Suppressor macrophage treated with lipopolysaccharide for 1 hour (primary cell): ENCODE measurements at regions not wholly inside any gene's neighbourhood (a gene's known extent, or its start where the extent isn't known, plus 50 kb on each side); places are given as distances from the start of the nearest gene placed in this dataset.
A peak's percentile ranks its signal among the peaks of the same experiment; 100 is the strongest.
"Not testable (repeated sequence)": the region's sequence is repeated elsewhere in the genome, so short reads cannot be mapped to it uniquely, and the experiment has no call there.

Source experiments
- DNase-seq, 3 donors: peaks; one replicate each; pipeline ENCODE4 v3.0.0-alpha.2; 2020 to 2022

DNA sequence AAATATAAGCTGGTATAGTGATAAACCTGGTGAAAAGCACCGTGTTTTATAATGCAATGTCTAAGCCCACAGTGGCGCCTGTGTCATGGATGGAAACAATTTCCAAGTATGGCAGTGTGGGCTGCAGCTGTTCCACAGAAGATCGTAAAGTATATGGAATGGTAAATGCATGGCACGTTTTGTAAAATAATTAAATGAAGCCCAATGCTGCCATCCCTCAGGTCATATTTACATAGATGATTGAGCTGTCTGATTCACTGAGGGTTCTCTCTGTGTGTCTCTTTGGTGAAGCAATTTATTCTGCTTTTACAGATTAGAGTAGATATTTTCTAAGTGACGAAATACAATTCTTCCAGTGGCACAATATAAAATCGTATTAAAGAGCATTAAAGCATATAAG is 164.8 kb downstream of the ASMT start:
- DNase-seq, result no peak

DNA sequence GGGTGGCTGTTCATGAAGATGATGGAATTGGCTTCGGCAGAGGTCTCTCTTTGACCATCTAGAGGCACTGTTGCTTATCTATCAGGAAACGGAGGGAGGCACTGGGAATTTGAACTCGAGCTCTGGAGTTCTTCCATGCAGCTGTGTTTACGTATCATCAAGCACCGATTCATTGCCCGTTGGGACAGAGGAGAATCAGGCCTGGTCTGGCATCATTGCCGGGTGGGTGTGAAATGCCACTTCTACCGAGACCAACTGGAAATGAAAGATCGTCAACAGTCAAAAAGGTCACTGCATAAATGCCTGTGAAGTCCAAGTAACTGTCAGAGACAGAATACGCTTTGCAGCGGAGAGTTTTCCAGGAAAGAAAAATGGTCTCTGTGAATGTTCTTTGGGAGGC is 166.9 kb downstream of the ASMT start:
- DNase-seq, result no peak

DNA sequence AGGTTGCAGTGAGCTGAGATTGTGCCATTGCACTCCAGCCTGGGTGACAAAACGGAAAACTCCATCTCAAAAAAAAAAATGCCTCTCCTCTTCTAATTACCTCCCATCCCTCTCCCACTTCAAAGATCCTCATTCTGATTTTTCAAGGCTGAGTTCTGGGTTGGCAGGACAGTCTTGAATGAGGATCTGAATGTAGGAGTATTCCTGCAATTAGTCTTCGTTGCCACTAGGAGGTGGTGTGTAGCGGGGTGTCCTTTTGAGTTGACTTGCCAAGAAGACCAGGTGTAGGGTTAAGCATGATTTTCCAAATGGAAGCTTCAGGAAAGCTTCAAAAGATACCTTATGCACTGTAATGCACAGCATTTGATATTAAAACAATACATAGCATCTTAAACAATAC is 169.9 kb downstream of the ASMT start:
- DNase-seq, result no peak

DNA sequence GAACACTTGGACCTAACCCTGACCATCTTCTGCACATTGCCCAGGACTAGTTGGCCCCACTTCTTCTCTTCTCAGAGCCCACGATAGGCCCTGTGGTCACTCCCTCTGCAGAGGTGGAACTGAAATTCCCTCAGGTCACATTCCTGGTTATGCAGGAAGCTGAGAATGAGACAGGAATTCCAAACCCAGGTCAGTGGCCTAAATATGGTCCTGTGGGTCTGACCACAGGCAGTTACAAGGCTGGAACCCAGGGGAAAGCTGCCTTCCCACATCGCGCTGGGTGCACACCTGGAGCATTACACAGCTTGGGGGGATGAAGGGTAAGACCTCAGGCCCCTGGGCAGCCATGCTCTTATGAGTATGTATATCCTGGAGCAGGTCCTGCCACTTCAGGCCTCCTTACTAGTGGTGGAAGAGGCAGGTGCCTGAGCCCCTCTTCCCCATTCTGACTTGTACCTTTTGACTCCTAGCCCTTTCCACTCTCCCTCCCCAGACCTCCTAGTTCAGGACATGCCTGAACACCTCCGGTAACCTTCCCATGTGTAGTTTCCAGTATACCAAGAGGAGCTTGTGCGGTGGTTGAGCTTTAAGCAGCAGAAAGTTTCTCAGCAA is 173.5 kb downstream of the ASMT start:
- DNase-seq, result no peak

DNA sequence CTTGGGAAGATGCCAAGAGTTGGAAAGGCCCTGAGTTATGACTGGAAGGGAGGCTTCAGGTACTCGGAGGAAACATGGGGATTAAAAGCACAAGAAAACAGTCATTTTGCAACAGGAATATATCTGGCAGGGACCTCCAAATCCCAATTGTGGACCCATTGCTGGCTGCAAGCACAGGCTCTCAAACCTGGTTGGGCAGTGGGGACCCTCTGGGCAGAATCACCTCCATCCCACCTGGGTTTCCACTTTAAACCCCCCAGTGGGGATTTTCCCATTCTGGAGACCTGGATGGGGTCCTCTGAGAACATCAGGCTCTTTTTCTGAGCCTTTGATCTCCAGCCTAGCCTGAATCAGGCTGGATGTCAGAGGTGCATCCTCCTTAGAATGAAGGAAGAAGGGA is 177.8 kb downstream of the ASMT start:
- no peak for DNase-seq

DNA sequence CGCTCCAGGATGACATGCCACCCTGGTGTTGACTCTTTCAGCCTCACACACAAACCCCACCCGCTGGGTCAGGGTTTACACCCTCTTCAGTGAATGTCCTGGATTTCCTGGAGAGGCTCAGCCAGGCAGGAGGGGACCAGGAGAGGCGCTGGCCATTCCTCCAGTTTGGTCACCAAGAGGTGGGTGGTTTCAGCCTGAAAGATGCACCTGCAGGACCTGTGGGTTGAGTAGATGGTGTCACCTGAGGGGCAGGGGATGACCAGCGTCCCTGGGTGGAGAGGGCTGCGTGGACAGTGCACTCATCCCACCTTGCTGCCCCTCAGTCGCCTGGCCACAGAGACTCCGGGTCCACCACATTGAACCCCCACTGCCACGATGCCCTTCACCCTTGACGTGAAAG is 179.7 kb downstream of the ASMT start:
- DNase-seq, result no peak

DNA sequence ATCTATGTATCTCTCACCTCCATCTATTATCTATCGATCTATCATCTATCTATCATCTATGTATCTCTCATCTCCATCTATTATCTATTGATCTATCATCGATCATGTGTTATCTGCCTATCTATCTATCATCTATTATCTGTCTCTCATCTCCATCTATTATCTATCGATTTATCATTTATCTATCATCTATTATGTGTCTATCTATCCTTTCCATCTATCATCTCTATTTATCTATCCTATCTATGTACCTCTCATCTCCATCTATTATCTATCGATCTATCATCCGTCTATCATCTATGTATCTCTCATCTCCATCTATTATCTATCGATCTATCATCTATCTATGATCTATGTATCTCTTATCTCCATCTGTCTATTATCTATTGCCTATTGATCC is 188.1 kb downstream of the ASMT start:
- DNase-seq, result no peak

DNA sequence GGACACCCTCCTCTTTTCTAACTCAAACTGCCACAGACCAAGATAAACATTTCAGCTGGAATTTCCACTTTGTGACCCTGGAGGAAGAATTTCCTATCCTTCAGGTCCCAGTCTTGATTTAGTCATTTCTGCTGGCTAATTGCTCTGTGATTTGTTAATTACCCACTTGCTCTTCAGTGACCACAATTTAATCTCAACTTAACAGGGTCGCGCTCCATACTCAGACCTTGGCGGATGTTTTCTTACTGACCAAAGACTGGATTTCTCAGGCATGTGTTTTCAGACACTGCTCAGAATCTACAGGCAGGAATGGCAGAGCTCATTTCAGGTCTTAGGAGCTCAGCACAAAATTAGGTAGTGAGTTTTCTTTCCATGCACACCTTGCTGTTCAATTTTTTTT is 188.9 kb downstream of the ASMT start:
- DNase-seq, result no peak

DNA sequence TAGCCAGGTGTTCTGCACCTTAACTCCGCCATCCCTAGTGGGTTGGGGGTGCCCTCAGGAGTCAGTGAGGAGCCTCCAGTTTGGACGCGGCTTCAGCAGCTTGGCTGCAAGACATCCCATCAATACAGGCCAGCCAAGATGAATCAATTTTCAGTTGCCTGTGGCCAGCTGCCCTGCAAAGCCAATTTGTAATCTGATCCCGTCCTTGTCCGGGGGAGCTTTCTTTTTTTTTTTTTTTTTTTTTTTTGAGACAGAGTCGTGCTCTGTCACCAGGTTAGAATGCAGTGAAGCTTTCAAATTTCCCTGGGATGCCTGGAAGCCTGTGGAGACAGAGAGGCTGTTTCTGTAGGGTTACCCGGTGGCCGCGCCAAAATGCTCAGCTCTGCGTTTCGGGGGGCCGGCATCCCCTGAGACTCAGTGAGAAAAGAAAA is 192.5 kb downstream of the ASMT start:
- no peak for DNase-seq

DNA sequence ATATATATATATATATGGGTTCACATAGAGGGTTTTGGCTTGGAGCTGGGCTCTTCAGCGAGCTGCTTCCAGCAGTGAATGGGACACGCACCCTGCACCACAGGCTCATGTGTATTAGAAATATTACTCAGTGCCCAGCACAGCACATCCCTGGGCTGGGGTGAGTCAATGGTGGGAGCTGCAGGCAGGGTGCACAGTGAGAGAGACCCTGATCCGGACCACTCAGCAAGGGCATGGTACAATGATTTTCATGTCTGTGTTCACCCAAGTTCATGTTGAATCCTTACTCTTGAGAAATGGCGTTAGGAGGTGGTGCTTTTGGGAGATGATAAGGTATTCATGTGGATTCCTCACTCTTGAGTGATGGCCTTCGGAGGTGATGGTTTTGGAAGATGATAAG is 194.7 kb downstream of the ASMT start:
- no peak for DNase-seq

DNA sequence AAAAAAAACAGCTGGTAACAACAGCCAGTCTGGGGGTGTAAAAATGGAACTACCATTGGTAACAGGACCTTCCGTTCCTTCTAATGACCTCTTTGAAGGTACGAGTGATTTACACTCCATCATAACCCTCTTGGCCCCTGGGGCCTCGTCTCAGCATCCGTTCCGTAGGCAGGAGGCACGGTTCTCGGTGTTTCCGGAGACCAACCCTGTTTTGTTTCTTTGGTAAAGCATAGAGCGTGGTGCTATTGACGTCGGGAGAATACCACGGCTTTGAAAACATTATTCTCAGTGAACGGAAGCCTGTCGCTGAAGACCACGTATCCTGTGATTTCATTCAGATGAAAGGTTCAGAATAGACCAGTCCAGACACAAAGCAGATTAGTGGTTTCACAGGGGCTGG is 198.9 kb downstream of the ASMT start:
- DNase-seq, result no peak

DNA sequence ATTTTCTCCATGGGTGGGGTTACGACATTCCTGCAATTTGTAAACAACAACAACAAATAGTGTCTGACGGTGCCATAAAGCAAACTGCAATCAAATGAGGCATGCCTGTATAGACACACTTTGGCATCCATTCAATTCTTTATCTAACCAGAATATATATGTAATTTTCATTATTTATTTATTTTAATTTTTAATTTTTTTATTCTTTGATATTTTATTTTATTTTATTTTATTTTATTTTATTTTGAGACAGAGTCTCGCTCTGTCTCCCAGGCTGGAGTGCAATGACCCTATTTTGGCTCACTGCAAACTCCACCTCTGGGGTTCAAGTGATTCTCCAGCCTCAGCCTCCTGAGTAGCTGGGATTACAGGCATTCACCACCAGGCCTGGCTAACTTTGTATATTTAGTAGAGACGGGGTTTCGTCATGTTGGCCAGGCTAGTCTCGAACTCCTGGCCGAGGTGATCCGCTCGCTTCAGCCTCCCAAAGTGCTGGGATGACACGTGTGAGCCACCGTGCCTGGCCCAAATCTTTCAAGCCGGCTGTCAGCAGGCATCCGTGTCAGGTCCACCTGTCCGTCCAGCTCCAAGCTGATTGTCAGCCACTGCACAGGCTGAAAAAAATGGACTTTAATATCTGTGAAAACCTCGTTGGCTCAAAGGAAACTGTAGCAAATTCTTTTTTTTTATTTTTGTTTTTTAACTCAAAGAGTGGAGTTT is 200.8 kb downstream of the ASMT start:
- DNase-seq, result no peak

DNA sequence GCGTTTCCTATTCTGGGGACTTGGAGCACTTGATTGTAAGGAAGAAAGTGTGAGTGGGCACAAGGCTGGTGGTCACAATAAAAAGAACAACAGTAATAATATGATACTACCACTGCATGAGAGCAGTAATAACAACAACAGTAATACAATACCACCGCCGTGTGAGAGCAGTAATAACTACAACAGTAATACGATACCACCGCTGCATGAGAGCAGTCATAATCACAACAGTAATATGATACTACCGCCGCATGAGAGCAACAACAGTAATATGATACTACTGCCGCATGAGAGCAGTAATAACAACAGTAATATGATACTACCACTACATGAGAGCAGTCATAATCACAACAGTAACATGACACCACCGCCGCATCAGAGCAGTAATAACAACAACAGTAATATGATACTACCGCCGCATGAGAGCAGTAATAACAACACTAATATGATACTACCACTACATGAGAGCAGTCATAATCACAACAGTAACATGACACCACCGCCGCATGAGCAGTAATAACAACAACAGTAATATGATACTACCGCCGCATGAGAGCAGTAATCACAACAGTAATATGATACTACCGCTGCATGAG is 201.6 kb downstream of the ASMT start:
- DNase-seq, result not testable (repeated sequence)

DNA sequence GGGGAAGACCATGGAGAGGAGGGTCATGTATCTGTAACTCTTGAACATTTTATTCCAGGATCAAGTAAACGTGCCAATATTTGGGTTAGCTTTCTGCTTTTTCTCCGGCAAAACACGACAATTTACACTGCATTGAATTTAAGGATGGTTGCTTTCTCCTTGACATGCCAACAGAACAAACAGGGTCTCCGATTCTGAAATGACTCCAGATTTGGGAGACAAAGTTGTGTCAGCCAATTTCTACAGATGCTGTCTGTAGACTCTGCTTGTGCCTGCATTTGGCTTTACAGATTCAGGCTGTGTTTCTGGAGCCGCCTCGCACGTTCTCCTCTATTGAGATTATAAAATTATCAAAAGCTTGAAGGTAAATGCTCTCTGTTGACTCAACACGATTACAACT is 207.0 kb downstream of the ASMT start:
- DNase-seq, result no peak

DNA sequence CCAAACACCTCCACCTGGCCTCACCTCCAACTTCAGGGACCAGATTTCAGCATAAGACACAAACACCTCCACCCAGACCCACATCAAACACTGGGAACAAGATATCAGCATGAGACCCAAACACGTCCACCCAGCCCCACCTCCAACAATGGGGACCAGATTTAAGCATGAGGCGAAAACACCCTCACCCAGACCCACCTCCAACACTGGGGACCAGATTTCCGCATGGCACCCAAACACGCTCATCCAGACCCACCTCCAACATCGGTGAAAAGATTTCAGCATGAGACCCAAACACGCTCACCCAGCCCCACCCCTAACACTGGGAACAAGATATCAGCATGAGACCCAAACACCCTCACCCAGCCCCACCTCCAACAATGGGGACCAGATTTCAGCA is 210.0 kb downstream of the ASMT start:
- no peak for DNase-seq

DNA sequence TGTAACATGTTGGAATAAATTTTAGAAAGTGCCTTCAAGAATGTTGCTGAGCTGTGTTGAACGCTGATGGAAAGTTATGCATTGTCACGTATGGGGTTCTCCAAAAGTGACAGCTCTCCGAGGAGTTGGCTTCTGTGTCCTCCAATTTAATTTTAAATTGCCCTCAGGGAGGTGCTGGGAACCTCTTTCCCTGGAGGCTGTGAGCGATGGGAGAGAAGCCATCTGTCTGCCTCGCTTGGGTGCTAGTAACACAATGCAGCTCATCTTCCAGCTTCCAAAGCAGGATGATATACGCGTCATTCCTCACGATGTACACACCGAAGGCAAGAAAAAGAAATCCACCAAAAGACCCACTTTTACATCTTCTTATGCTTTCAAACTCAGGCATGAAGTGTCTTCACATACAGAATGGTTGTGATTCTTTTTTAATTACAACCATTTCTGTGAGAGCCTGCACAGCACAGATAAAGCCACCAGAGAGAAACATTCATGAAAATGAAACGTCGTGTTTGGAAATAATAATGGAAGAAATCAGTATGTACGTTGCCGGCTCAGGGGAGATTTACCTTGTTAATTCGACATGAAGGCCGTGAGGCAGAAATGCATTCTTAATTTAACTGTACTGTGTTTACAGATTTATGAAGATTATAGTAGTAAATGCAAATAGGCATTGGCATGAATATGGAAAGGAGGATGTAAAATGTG is 218.9 kb downstream of the ASMT start:
- no peak for DNase-seq

DNA sequence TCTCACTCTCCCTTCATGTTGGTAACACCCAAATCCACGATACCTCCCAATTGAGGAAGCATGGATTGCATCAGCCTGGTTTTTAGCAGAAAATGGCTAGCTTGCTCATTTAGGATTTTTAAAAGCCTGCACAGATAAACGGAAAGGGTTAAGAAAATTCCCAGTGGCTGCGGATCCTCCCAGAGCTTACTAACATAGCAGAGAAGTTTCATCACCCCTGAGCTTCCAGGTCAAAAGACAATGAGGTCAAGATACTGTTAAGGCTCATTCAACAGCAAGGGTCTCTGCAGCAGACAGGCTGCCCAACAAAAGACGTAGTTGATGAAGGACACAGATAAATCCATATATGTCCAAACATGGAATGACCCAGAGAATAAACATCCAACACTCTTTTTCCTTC is 220.2 kb downstream of the ASMT start:
- peak in 1 of 3 donors; percentile 1 for DNase-seq

DNA sequence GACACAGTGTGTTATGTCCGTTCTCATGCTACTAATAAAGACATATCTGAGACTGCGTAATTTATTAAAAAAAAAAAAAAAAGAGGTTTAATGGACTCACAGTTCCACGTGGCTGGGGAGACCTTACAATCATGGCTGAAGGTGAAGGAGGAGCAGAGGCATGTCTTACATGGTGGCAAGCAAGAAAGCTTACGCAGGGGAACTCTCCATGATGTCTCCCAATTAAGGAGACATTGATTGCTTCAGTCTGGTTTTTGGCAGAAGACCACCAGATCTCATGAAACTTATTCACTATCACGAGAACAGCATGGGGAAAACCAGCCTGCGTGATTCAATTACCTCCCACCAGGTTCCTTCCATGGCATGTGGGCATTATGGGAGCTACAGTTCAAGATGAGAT is 221.8 kb downstream of the ASMT start:
- no peak for DNase-seq

DNA sequence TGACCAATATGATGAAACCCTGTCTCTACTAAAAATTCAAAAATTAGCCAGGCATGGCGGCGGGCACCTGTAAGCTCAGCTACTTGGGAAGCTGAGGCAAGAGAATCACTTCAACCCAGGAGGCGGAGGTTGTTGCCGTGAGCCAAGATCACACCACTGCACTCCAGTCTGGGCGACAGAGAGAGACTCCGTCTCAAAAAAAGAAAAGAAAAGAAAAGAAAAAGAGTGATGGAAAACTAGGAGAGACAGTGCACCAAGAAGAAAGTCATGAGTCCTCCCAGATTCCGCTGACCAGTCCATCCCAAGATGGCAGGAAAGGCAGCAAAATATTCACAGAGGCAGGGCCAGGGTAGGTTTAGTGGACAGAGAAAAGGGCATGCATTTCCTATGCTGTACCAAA is 226.9 kb downstream of the ASMT start:
- DNase-seq, result no peak

DNA sequence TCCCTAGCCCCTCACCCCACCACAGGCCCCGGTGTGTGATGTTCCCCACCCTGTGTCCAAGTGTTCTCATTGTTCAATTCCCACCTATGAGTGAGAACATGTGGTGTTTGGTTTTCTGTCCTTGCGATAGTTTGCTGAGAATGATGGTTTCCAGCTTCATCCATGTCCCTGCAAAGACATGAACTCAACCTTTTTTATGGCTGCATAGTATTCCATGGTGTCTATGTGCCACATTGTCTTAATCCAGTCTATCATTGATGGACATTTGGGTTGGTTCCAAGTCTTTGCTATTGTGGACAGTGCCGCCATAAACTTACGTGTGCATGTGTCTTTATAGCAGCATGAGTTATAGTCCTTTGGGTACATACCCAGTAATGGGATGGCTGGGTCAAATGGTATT is 232.1 kb downstream of the ASMT start:
- DNase-seq, result not testable (repeated sequence)

DNA sequence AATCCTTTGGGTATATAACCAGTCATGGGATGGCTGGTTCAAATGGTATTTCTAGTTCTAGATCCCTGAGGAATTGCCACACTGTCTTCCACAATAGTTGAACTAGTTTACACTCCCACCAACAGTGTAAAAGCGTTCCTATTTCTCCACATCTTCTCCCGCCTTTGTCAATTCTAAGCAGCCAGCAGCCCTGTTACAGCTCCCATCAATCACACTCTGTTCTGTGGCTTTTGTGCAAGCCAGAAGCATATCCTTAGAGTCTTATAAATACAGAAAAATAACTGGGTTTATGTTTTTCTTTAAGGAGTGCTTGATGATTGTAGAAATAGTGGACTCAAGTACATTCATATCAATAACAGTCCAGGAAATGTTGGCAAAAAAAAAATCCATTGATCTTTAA is 232.9 kb downstream of the ASMT start:
- not testable (repeated sequence) for DNase-seq

DNA sequence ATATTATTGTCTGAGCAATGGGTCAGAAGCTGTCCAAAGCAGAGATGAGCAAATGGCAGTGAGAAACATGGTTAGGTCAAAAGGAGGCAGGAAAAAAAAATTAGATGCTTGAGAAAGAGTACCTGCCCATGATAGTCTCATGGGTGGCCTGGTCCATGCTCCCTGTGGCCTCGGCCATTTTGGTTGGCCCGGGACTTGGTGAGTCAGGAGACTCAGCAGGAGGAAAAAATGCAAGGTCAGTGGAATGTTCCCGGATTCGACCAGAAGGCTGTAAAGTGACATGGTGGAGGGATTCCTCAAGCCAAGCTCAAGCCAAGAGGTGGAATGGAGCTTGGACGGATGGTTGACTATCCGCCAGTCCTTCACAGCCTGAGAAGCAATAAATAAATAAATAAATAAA is 236.7 kb downstream of the ASMT start:
- DNase-seq, result no peak

DNA sequence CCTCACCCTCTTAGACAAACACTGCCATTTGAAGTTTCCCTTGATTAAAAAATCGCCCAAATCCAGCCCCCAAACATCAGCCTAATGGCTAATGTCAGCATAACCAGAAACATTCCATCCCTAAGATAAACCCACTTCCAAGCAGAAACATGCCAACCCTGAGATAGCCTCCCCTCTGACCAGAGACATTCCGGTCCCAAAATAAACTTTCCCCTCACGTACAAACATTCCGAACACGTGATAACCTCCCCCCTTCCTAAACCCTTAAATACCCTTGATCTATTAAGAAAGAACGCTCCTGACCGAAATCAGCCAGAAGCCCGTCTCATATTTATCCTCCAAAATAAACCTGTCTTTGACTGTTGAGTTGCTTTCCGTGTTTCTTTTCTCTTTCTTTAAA is 237.2 kb downstream of the ASMT start:
- no peak for DNase-seq

DNA sequence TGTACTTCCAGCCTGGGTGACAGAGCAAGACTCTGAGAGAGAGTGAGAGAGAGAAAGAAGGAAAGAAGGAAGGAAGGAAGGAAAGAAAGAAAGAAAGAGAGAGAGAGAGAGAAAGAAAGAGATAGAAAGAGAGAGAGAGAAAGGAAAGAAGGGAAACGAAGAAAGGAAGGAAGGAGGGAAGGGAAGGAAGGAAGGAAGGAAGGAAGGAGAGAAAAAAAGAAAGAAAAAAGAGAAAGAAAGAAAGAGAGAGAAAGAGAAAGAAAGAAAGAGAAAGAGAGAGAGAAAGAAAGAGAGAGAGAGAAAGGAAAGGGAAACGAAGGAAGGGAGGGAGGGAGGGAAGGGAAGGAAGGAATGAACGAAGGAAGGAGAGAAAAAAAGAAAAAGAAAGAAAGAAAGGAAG is 238.6 kb downstream of the ASMT start:
- no peak for DNase-seq
